Lung (tissue), 11 donors: ENCODE measurements at regions not wholly inside any gene's neighbourhood (a gene's known extent, or its start where the extent isn't known, plus 50 kb on each side); places are given as distances from the start of the nearest gene placed in this dataset.

ENCODE experiments used
- ATAC-seq: fragments of 200-7000 bp; cut with Tn5 transposase; one replicate; pipeline ENCODE4 v1.9.1; 2020; ENCODE audit warnings: moderate number of reproducible peaks; ENCODE audit not compliant: insufficient read depth, low FRiP score
- DNase-seq, 3 donors: peaks; one replicate each; pipeline ENCODE4 v3.0.0-alpha.2; 2013 to 2017
- H3K27ac ChIP-seq, 2 donors: one replicate each; pipeline ENCODE4 v1.5.1; 2013; ENCODE audit warnings: mild to moderate bottlenecking in 2 of 2, moderate library complexity in 2 of 2, control low read depth in 1 of 2, inconsistent platforms in 1 of 2, low read depth in 1 of 2, low read length in 1 of 2
- H3K27me3 ChIP-seq, 3 donors: one replicate each; pipeline ENCODE4 v1.5.1; 2013; ENCODE audit warnings: low read length in 2 of 3; ENCODE audit not compliant: control insufficient read depth in 3 of 3, insufficient read depth in 3 of 3
- H3K36me3 ChIP-seq, 4 donors: one replicate each; pipeline ENCODE4 v1.5.1; 2013; ENCODE audit warnings: low read length in 4 of 4, mild to moderate bottlenecking in 1 of 4, moderate library complexity in 1 of 4; ENCODE audit not compliant: control insufficient read depth in 4 of 4, insufficient read depth in 4 of 4
- H3K4me1 ChIP-seq, 5 donors: one replicate each; pipeline ENCODE4 v1.5.1; 2013; ENCODE audit warnings: low read length in 5 of 5, mild to moderate bottlenecking in 2 of 5, moderate library complexity in 1 of 5; ENCODE audit not compliant: control insufficient read depth in 5 of 5, insufficient read depth in 5 of 5
- H3K4me3 ChIP-seq: one replicate; pipeline ENCODE4 v1.5.1; 2013; ENCODE audit warnings: mild to moderate bottlenecking, control low read depth, moderate library complexity
- H3K9ac ChIP-seq, 2 donors: one replicate each; pipeline ENCODE4 v1.5.1; 2013; ENCODE audit warnings: low read length in 2 of 2, control low read depth in 1 of 2; ENCODE audit not compliant: insufficient read depth in 1 of 2
- H3K9me3 ChIP-seq, 4 donors: one replicate each; pipeline ENCODE4 v1.5.1; 2013; ENCODE audit warnings: low read length in 3 of 4, mild to moderate bottlenecking in 1 of 4, moderate library complexity in 1 of 4; ENCODE audit not compliant: control insufficient read depth in 4 of 4, insufficient read depth in 3 of 4
- WGBS, 2 donors: extraction: QIAGEN DNeasy Blood & Tissue Kit; methylation state at CpG; one replicate each; pipeline ENCODE4 v1.1.7; 2013; 5-methylcytosine and 5-hydroxymethylcytosine counted together
- TF ChIP-seq, protein P1 (sequence below): IDR thresholded peaks from 2 replicates; pipeline ENCODE4 v1.5.1; 2012; ENCODE audit warnings: mild to moderate bottlenecking; ENCODE audit errors: control extremely low read depth, extremely low read depth
- donor health status: control.
- donor health status: control.
- donor health status: Bipolar disorder and iron deficiency.
- donor health status: healthy.
- donor health status: DM: yes; HTN: yes; CAD: no.

DNA sequence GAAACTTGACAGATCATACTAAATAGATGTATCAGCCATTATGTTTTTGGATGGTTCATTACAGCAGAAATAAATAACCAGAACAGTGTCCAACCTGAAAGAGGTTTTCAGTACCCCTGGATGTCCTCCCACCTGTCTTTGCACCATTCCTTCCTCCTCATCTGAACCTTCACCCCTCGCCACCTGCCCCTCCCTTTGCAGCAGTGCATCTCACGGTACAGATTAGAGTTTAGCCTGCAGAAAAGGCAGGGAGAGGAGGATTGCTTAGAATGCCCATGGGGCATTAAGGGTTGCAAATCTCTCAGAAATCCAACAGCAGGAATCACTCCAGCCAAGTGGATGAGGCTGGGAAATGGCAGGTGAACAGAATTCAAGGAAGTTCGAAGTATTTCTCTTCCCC is 155.0 kb downstream of the HS3ST2 start:
- H3K4me1 ChIP-seq = peaks cover 0 to 4% (median 0%) of the 10 kb centered on the region in 5 donors

DNA sequence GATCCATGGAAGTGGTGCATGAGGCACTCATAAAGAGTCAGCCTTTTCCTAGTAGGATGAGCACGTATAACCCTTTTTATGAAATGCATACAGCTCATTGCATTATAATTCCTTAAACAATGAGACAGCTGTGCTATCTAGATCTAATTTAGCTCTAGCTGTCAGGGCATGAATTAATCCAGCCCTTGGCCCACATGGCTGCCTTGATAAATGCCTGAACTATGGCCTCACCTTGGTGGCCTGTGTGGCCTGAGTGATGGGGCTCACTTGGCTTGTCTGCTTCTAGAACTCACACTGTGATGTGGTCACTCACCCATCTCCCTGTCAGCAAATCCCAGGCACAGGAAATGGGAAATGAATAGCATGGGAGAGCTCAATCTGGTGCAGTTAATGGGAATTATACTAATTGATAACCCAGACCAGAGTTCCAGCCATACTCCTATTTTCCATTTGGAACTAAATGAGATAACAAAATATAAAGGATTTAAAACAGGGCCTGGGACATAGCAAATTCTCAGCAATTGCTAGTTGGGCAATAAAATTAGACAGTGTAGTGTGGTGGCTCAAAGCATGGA is 153.6 kb downstream of the HS3ST2 start:
- Histone ChIP-seq H3K27ac (no peak overlapping the region), H3K4me1 (peaks cover 0 to 4% (median 0%) of the 10 kb centered on the region in 5 donors), H3K4me3 (no peak overlapping the region), H3K36me3 (no peaks in the 10 kb centered on the region), H3K9me3 (no peaks in the 10 kb centered on the region), H3K9ac (no peak overlapping the region), H3K27me3 (peaks cover 0 to 4% (median 0%) of the 10 kb centered on the region in 3 donors)
- DNase-seq (no peak), ATAC-seq (no peak)
- TF ChIP-seq, protein P1, sequence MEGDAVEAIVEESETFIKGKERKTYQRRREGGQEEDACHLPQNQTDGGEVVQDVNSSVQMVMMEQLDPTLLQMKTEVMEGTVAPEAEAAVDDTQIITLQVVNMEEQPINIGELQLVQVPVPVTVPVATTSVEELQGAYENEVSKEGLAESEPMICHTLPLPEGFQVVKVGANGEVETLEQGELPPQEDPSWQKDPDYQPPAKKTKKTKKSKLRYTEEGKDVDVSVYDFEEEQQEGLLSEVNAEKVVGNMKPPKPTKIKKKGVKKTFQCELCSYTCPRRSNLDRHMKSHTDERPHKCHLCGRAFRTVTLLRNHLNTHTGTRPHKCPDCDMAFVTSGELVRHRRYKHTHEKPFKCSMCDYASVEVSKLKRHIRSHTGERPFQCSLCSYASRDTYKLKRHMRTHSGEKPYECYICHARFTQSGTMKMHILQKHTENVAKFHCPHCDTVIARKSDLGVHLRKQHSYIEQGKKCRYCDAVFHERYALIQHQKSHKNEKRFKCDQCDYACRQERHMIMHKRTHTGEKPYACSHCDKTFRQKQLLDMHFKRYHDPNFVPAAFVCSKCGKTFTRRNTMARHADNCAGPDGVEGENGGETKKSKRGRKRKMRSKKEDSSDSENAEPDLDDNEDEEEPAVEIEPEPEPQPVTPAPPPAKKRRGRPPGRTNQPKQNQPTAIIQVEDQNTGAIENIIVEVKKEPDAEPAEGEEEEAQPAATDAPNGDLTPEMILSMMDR = no peak
- WGBS, 2 donors = 81% methylated on average over 1 of the region's 1 CpG

More for the DNA sequence above, 155.0 kb downstream of the HS3ST2 start:
- no peaks in the 10 kb centered on the region for H3K36me3 ChIP-seq
- H3K27me3 ChIP-seq = peaks cover 0 to 4% (median 0%) of the 10 kb centered on the region in 3 donors
- no peak overlapping the region for H3K4me3 ChIP-seq
- DNase-seq (no peak), ATAC-seq (no peak)
- 28 to 33% methylated on average over 3 of the region's 3 CpGs for WGBS, 2 donors
- TF ChIP-seq, protein P1 = no peak
- no peaks in the 10 kb centered on the region for H3K9me3 ChIP-seq
- H3K27ac ChIP-seq = no peak overlapping the region
- no peak overlapping the region for H3K9ac ChIP-seq
